A549 (cell line): ENCODE measurements at regions not wholly inside any gene's neighbourhood (a gene's known extent, or its start where the extent isn't known, plus 50 kb on each side); places are given as distances from the start of the nearest gene placed in this dataset.
A peak's percentile ranks its signal among the peaks of the same experiment; 100 is the strongest.

Experiments used
- ATAC-seq, 2 experiments: fragments of 200-7000 bp in 1 of 2; fragments of >200 bp in 1 of 2; cut with Nextera tagmentation in 1 of 2; cut with Tn5 transposase in 1 of 2; 3 replicates each; pipeline versions ENCODE4 v1.8.0 to v1.9.1; 2018 to 2020; ENCODE audit warnings: mild to moderate bottlenecking in 1 of 2, moderate library complexity in 1 of 2
- CTCF ChIA-PET: fragments of 300-600 bp; sonication (Branson Sonifier 250); formaldehyde crosslinking; extraction: SDS; loops from one replicate; lab custom pipeline; 2021; ENCODE audit warnings: antibody characterized with exemption, inconsistent platforms; lab: Yijun Ruan, JAX
- POLR2A ChIA-PET: fragments of 350-600 bp; formaldehyde crosslinking; extraction: SDS; loops from one replicate; lab custom pipeline; 2021; ENCODE audit warnings: antibody characterized with exemption, inconsistent platforms; lab: Yijun Ruan, JAX
- DNase-seq, 2 experiments: peaks; one replicate each; pipeline versions ENCODE4 v3.0.0 to v3.0.0-alpha.2; 2011 to 2016; ENCODE audit warnings: low read depth in 1 of 2, low spot score in 1 of 2
- FAIRE-seq: peaks from 2 replicates; lab custom pipeline; 2011; peaks lifted over from hg19 to GRCh38; lab: Jason Lieb, UNC
- H3K27ac ChIP-seq, 2 experiments: fragments of >200 bp; sonication (Bioruptor Twin); formaldehyde crosslinking; 3 replicates each; pipeline ENCODE4 v1.5.1; 2016 to 2017
- H3K4me1 ChIP-seq: fragments of >200 bp; sonication (Bioruptor Twin); formaldehyde crosslinking; 3 replicates; pipeline ENCODE4 v1.6.1; 2016
- H3K4me2 ChIP-seq: fragments of >200 bp; sonication (Bioruptor Twin); formaldehyde crosslinking; 3 replicates; pipeline ENCODE4 v1.6.1; 2016
- H3K4me3 ChIP-seq: fragments of >200 bp; sonication (Bioruptor Twin); formaldehyde crosslinking; 3 replicates; pipeline ENCODE4 v1.5.1; 2016
- H3K9me3 ChIP-seq: fragments of >200 bp; sonication (Bioruptor Twin); formaldehyde crosslinking; 3 replicates; pipeline ENCODE4 v1.6.1; 2016
- ATOH8 ChIP-seq: fragments of 250-450 bp; sonication (Bioruptor Pico); IDR thresholded peaks from 2 replicates; pipeline ENCODE4 v1.5.0; 2020; ENCODE audit warnings: low read depth, mild to moderate bottlenecking, moderate library complexity
- BCL3 ChIP-seq: fragments of >200 bp; sonication (Bioruptor Twin); formaldehyde crosslinking; IDR thresholded peaks from 3 replicates; pipeline ENCODE4 v1.6.1; 2016
- BHLHE40 ChIP-seq: IDR thresholded peaks from 2 replicates; pipeline ENCODE4 v1.6.1; 2012; ENCODE audit warnings: low read depth, low read length, inconsistent platforms
- CBX2 ChIP-seq: fragments of 200-600 bp; sonication (generic); IDR thresholded peaks from 2 replicates; pipeline ENCODE4 v1.6.1; 2016; ENCODE audit warnings: low read depth, mild to moderate bottlenecking, borderline replicate concordance
- E2F6 ChIP-seq: IDR thresholded peaks from 2 replicates; pipeline ENCODE4 v1.6.1; 2012; ENCODE audit warnings: low read depth, borderline replicate concordance
- FOSB ChIP-seq: fragments of 250-450 bp; sonication (Bioruptor Pico); IDR thresholded peaks from 2 replicates; pipeline ENCODE4 v1.5.0; 2020; ENCODE audit warnings: mild to moderate bottlenecking, moderate library complexity
- FOSL2 ChIP-seq, 2 experiments: fragments of 450-650 bp in 1 of 2; fragments of >200 bp in 1 of 2; sonication (Bioruptor Twin) in 1 of 2; formaldehyde crosslinking; IDR thresholded peaks; 2 replicates each; pipeline versions ENCODE4 v1.5.0 to v1.6.1; 2016 to 2020; ENCODE audit warnings: mild to moderate bottlenecking in 1 of 2, moderate library complexity in 1 of 2
- FOXS1 ChIP-seq: fragments of 250-450 bp; sonication (Bioruptor Pico); IDR thresholded peaks from 2 replicates; pipeline ENCODE4 v1.5.0; 2020; ENCODE audit warnings: mild to moderate bottlenecking, moderate library complexity
- HES2 ChIP-seq: fragments of >200 bp; sonication (Bioruptor Twin); formaldehyde crosslinking; IDR thresholded peaks from 2 replicates; pipeline ENCODE4 v1.6.1; 2016
- HEYL ChIP-seq: fragments of 250-450 bp; sonication (Bioruptor Pico); IDR thresholded peaks from 2 replicates; pipeline ENCODE4 v1.8.0; 2021; ENCODE audit warnings: mild to moderate bottlenecking, moderate library complexity
- HOXB13 ChIP-seq: fragments of 250-450 bp; sonication (Bioruptor Pico); IDR thresholded peaks from 2 replicates; pipeline ENCODE4 v1.5.0; 2020; ENCODE audit warnings: low read depth, mild to moderate bottlenecking, moderate library complexity
- JUNB ChIP-seq: fragments of >200 bp; sonication (Bioruptor Twin); formaldehyde crosslinking; IDR thresholded peaks from 2 replicates; pipeline ENCODE4 v1.6.1; 2016
- MAFK ChIP-seq: fragments of 450-650 bp; IDR thresholded peaks from 2 replicates; pipeline ENCODE4 v1.6.1; 2014; ENCODE audit not compliant: partially characterized antibody
- PHF8 ChIP-seq: fragments of 200-600 bp; sonication (generic); IDR thresholded peaks from 2 replicates; pipeline ENCODE4 v1.6.1; 2016; ENCODE audit warnings: low read depth, mild to moderate bottlenecking, antibody characterized with exemption, moderate library complexity, borderline replicate concordance
- POLR2AphosphoS2 ChIP-seq: conservative IDR thresholded peaks from 2 replicates; pipeline ENCODE4 v1.6.1; 2012; ENCODE audit warnings: low read length, improper control_type of control experiment, inconsistent platforms
- RAD21 ChIP-seq, 2 experiments: fragments of >200 bp in 1 of 2; sonication (Bioruptor Twin) in 1 of 2; formaldehyde crosslinking in 1 of 2; IDR thresholded peaks in 1 of 2; conservative IDR thresholded peaks in 1 of 2; 2 replicates in 1 of 2; 3 replicates in 1 of 2; pipeline ENCODE4 v1.6.1; 2012 to 2018; ENCODE audit warnings: inconsistent platforms in 1 of 2
- RFX5 ChIP-seq: fragments of 450-650 bp; IDR thresholded peaks from 2 replicates; pipeline ENCODE4 v1.7.1; 2014; ENCODE audit warnings: antibody characterized with exemption, mild to moderate bottlenecking, moderate library complexity
- SMC3 ChIP-seq: fragments of >200 bp; sonication (Bioruptor Twin); formaldehyde crosslinking; IDR thresholded peaks from 3 replicates; pipeline ENCODE4 v1.6.1; 2018; ENCODE audit warnings: inconsistent platforms
- TFCP2L1 ChIP-seq: fragments of 250-450 bp; sonication (Bioruptor Pico); IDR thresholded peaks from 2 replicates; pipeline ENCODE4 v1.5.0; 2021; ENCODE audit warnings: mild to moderate bottlenecking
- TP53 ChIP-seq: fragments of 250-450 bp; sonication (Bioruptor Pico); IDR thresholded peaks from 2 replicates; pipeline ENCODE4 v1.5.0; 2021; ENCODE audit warnings: mild to moderate bottlenecking, moderate library complexity
- ZFP36 ChIP-seq: fragments of 450-650 bp; IDR thresholded peaks from 2 replicates; pipeline ENCODE4 v1.6.1; 2014; ENCODE audit warnings: borderline replicate concordance; ENCODE audit not compliant: partially characterized antibody
- ZSCAN20 ChIP-seq: fragments of 250-450 bp; sonication (Bioruptor Pico); IDR thresholded peaks from 2 replicates; pipeline ENCODE4 v1.8.0; 2022; ENCODE audit warnings: mild to moderate bottlenecking, moderate library complexity
- WGBS: methylation state at CpG from one replicate; pipeline ENCODE4 v1.1.6; 2017; ENCODE audit errors: missing lambda C conversion rate; 5-methylcytosine and 5-hydroxymethylcytosine counted together

GRCh38 chr10:84762754-84763394 is 434.5 kb downstream of the CCSER2 start:
- ATAC-seq, result peak in 1 of 2 experiments; percentile 61; a peak in 4 of 6 replicates
- POLR2A ChIA-PET, result no interaction called here
- CTCF ChIA-PET, result no interaction called here
- no peaks in the 10 kb centered on the region for H3K9me3 ChIP-seq
- 0 out of 3 replicates have a peak overlapping the region, but pooled peaks have one; percentile 47 for H3K4me2 ChIP-seq
- peak overlapping the region; percentile 29; the same call in 1 of the 3 replicates for H3K4me3 ChIP-seq
- FAIRE-seq, result no peak
- no peak overlapping the region for H3K27ac ChIP-seq
- peak in 1 of 2 experiments; percentile 11 for DNase-seq
- H3K4me1 ChIP-seq, result no peaks in the 10 kb centered on the region
- WGBS, result 50% methylated on average over 14 of the region's 16 CpGs
- TF ChIP-seq RAD21 (conservative IDR thresholded peaks at IDR 0.05 in 1 of 2, IDR thresholded peaks at IDR 0.05 in 1 of 2), result no peak
- TF ChIP-seq MAFK, result no peak
- no peak for TF ChIP-seq TP53 (CRISPR knock-in tag)
- no peak for TF ChIP-seq JUNB
- no peak for TF ChIP-seq BCL3
- no peak for TF ChIP-seq SMC3
- no peak for TF ChIP-seq POLR2AphosphoS2
- no peak for TF ChIP-seq HES2
- TF ChIP-seq, all 56 proteins: peak for 0

- TF ChIP-seq RFX5 (no peak), CBX2 (no peak), FOXS1 (CRISPR knock-in tag) (no peak), ATOH8 (CRISPR knock-in tag) (no peak), JUNB (no peak), TP53 (CRISPR knock-in tag) (no peak), TFCP2L1 (CRISPR knock-in tag) (no peak), FOSB (no peak), MAFK (no peak)
- TF ChIP-seq, all 56 proteins: peak for 0
- ATAC-seq (no peak), FAIRE-seq (no peak), DNase-seq (no peak)
- H3K4me2 ChIP-seq, result no peak overlapping the region
- POLR2A ChIA-PET, result no interaction called here
- no peaks in the 10 kb centered on the region for H3K4me1 ChIP-seq
- WGBS, result 17% methylated on average over 3 of the region's 3 CpGs
- H3K27ac ChIP-seq, result no peak overlapping the region
- H3K9me3 ChIP-seq, result no peaks in the 10 kb centered on the region
- H3K4me3 ChIP-seq, result no peak overlapping the region
- CTCF ChIA-PET, result interaction anchor here (0.7 to 1.4 kb wide), 3 partner anchors 9 to 531 kb away, joined by 3 read pairs; no protein-coding TSS in a partner anchor
Measured at GRCh38 chr10:84763965-84764364, 435.6 kb downstream of the CCSER2 start.

- Histone ChIP-seq H3K27ac (no peak overlapping the region), H3K4me3 (no peak overlapping the region), H3K9me3 (no peaks in the 10 kb centered on the region), H3K4me2 (no peak overlapping the region), H3K4me1 (no peaks in the 10 kb centered on the region)
- ChIA-PET POLR2A (no interaction called here), CTCF (interaction anchor here (1.4 kb wide), 1 partner anchor 10 kb away, joined by 3 read pairs; no protein-coding TSS in a partner anchor)
- WGBS, result 47% methylated on average over 2 of the region's 2 CpGs
- DNase-seq (no peak), FAIRE-seq (no peak), ATAC-seq (no peak)
- no peak for TF ChIP-seq FOSL2 (IDR thresholded peaks at IDR 0.05)
- no peak for TF ChIP-seq FOSL2 (CRISPR knock-in tag; IDR thresholded peaks at IDR 0.05)
- TF ChIP-seq HEYL (CRISPR knock-in tag), result no peak
- TF ChIP-seq ZSCAN20 (CRISPR knock-in tag), result no peak
- no peak for TF ChIP-seq FOXS1 (CRISPR knock-in tag)
- TF ChIP-seq HOXB13, result no peak
- TF ChIP-seq PHF8, result no peak
- no peak for TF ChIP-seq TFCP2L1 (CRISPR knock-in tag)
- TF ChIP-seq E2F6, result no peak
- no peak for TF ChIP-seq MAFK
- no peak for TF ChIP-seq ZFP36
- no peak for TF ChIP-seq SMC3
- TF ChIP-seq BHLHE40, result no peak
Measured at GRCh38 chr10:84765086-84765485, 436.7 kb downstream of the CCSER2 start.
